Stomach smooth muscle (tissue), 2 donors: ENCODE measurements at regions not wholly inside any gene's neighbourhood (a gene's known extent, or its start where the extent isn't known, plus 50 kb on each side); places are given as distances from the start of the nearest gene placed in this dataset.

ENCODE experiments used
- H3K27ac ChIP-seq: one replicate; pipeline ENCODE4 v1.7.0; 2013; ENCODE audit warnings: mild to moderate bottlenecking, low read length, inconsistent platforms
- H3K27me3 ChIP-seq, 2 donors: one replicate each; pipeline ENCODE4 v1.7.0; 2013; ENCODE audit warnings: low read length in 2 of 2; ENCODE audit not compliant: insufficient read depth in 2 of 2, control insufficient read depth in 1 of 2
- H3K36me3 ChIP-seq, 2 donors: one replicate each; pipeline ENCODE4 v1.7.0; 2013; ENCODE audit warnings: low read length in 2 of 2; ENCODE audit not compliant: control insufficient read depth in 2 of 2, insufficient read depth in 2 of 2
- H3K4me1 ChIP-seq: one replicate; pipeline ENCODE4 v1.7.0; 2013; ENCODE audit warnings: low read length; ENCODE audit not compliant: control insufficient read depth, insufficient read depth
- H3K4me3 ChIP-seq, 2 donors: one replicate each; pipeline ENCODE4 v1.7.0; 2013; ENCODE audit warnings: low read length in 2 of 2
- H3K9ac ChIP-seq, 2 donors: one replicate each; pipeline ENCODE4 v1.7.0; 2013; ENCODE audit warnings: low read length in 2 of 2, mild to moderate bottlenecking in 1 of 2
- H3K9me3 ChIP-seq, 2 donors: one replicate each; pipeline ENCODE4 v1.7.0; 2013; ENCODE audit warnings: low read length in 2 of 2; ENCODE audit not compliant: control insufficient read depth in 2 of 2
- donor health status: healthy.
- donor health status: Pancreatic carcinoma.

- no peak overlapping the region for H3K4me3 ChIP-seq
- H3K27me3 ChIP-seq: no peaks in the 10 kb centered on the region
- no peaks in the 10 kb centered on the region for H3K9me3 ChIP-seq
- H3K9ac ChIP-seq: no peak overlapping the region
- H3K4me1 ChIP-seq: peaks cover 67% of the 10 kb centered on the region
- H3K36me3 ChIP-seq: no peaks in the 10 kb centered on the region
- no peak overlapping the region for H3K27ac ChIP-seq
Observed at GRCh38 chr1:229884765-229885164, 182.3 kb upstream of the GALNT2 start.

DNA sequence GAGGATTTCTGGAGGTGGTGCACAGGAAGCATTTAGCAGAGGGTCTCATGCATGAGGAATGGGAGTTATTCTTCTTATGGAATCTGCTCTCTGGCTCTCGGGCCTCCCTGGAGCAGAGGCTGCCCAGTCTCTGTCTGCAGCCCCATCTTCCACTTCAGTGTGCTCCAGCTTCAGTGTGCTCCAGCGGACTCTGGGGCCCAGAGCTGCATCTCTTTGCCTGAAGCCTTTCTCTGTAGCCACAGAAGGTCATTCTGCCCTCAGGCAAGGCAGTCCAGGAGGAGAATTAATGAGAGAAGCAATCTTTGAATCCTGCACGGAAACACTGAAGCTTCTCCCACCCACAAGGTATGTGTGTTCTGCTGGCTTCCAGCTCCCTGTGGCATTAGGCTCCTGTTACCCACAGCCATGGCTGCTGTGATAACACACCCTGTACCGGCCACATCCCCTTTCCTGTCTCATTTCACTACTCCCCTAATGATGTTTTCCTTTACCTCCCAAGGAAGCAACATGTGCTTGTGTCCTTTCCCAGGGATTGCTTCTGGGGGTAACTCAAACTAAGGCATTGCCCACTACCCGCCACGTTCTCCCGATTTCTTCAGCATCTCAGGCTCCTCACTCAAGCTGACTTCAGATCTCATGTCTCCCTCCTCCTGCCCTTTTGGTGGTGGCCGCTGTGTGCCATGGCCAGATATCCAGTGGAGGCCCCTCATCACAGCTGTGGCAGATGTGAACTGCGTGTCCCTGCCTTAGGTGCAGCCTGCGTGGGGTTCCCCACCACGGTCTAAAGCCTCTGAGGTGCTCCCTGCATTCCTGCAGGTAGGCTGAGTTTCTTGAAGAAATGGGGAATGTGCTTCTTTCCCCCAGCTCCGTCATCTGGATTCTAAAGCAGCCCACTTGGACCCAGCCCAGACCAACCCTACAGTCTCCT lies 181.2 kb upstream of the GALNT2 start:
- Histone ChIP-seq H3K27me3 (no peaks in the 10 kb centered on the region), H3K9ac (no peak overlapping the region), H3K36me3 (no peaks in the 10 kb centered on the region), H3K27ac (peak overlapping the region; percentile 84), H3K4me3 (no peak overlapping the region), H3K9me3 (no peaks in the 10 kb centered on the region), H3K4me1 (peaks cover 57% of the 10 kb centered on the region)

GRCh38 chr1:229886636-229887035 lies 180.4 kb upstream of the GALNT2 start:
- Histone ChIP-seq H3K9ac (no peak overlapping the region), H3K36me3 (no peaks in the 10 kb centered on the region), H3K27ac (peak overlapping the region; percentile 84), H3K27me3 (no peaks in the 10 kb centered on the region), H3K4me1 (peaks cover 53% of the 10 kb centered on the region), H3K9me3 (no peaks in the 10 kb centered on the region), H3K4me3 (no peak overlapping the region)

GRCh38 chr1:229887043-229887822 lies 179.8 kb upstream of the GALNT2 start:
- Histone ChIP-seq H3K27me3 (no peaks in the 10 kb centered on the region), H3K4me1 (peaks cover 53% of the 10 kb centered on the region), H3K36me3 (no peaks in the 10 kb centered on the region), H3K9ac (no peak overlapping the region), H3K9me3 (no peaks in the 10 kb centered on the region), H3K4me3 (no peak overlapping the region), H3K27ac (peak overlapping the region; percentile 84)

GRCh38 chr1:229888157-229888556 lies 178.9 kb upstream of the GALNT2 start:
- H3K4me3 ChIP-seq: no peak overlapping the region
- H3K27ac ChIP-seq: peak overlapping the region; percentile 84
- H3K9ac ChIP-seq: no peak overlapping the region
- H3K27me3 ChIP-seq: no peaks in the 10 kb centered on the region
- H3K36me3 ChIP-seq: no peaks in the 10 kb centered on the region
- H3K9me3 ChIP-seq: no peaks in the 10 kb centered on the region
- H3K4me1 ChIP-seq: peaks cover 45% of the 10 kb centered on the region

GRCh38 chr1:229888561-229889001 lies 178.5 kb upstream of the GALNT2 start:
- Histone ChIP-seq H3K9me3 (no peaks in the 10 kb centered on the region), H3K4me3 (no peak overlapping the region), H3K27ac (peak overlapping the region; percentile 84), H3K27me3 (no peaks in the 10 kb centered on the region), H3K36me3 (no peaks in the 10 kb centered on the region), H3K9ac (no peak overlapping the region), H3K4me1 (peaks cover 44% of the 10 kb centered on the region)

DNA sequence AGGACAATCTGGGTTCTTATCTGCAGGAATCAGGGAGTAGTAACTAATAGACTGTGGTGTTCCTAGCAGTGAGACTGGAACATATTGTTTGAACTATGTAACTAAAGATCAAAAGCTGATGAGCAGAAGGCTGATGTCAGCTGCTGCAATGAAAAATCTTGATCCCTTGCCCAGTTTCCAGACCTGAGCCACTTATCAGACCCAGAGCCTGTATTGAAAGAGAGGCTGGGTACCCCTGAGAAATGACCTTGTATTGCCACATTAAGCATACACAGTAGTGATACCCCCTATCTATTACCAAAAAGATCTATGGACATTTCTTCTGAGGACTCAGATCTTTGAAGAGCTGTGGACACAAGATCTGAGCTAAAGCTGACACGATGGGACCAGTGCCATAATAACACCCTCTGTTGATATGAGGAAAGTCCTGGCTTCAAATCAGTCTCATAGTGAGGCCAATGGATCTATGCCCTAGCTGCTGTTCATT lies 178.0 kb upstream of the GALNT2 start:
- H3K27me3 ChIP-seq: no peaks in the 10 kb centered on the region
- peak overlapping the region; percentile 84 for H3K27ac ChIP-seq
- no peaks in the 10 kb centered on the region for H3K36me3 ChIP-seq
- peaks cover 44% of the 10 kb centered on the region for H3K4me1 ChIP-seq
- H3K9me3 ChIP-seq: no peaks in the 10 kb centered on the region
- no peak overlapping the region for H3K9ac ChIP-seq
- no peak overlapping the region for H3K4me3 ChIP-seq

DNA sequence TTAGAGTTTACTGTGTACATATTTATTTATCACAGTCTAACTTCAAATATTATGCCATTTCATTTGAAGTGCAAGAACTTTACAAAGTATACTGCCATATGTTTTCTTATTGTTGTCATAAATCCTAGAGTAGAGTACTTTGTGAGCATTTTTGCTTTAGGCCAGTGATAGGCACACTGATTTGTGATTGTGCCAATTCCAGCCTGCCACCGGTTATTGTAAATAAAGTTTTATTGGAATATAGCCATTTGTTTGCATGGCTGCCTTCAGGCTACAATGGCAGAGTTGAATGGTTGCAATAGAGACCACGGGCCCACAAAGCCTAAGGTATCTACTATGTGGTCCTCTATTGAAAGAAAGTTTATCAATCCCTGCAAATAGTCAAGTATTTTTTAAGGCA lies 175.8 kb upstream of the GALNT2 start:
- Histone ChIP-seq H3K4me3 (no peak overlapping the region), H3K9ac (no peak overlapping the region), H3K4me1 (peaks cover 30% of the 10 kb centered on the region), H3K27me3 (no peaks in the 10 kb centered on the region), H3K9me3 (no peaks in the 10 kb centered on the region), H3K27ac (no peak overlapping the region), H3K36me3 (no peaks in the 10 kb centered on the region)

- no peaks in the 10 kb centered on the region for H3K36me3 ChIP-seq
- no peak overlapping the region for H3K9ac ChIP-seq
- no peak overlapping the region for H3K4me3 ChIP-seq
- no peaks in the 10 kb centered on the region for H3K27me3 ChIP-seq
- H3K27ac ChIP-seq: no peak overlapping the region
- H3K9me3 ChIP-seq: no peaks in the 10 kb centered on the region
- peaks cover 16% of the 10 kb centered on the region for H3K4me1 ChIP-seq
Observed at GRCh38 chr1:229892515-229893117, 174.4 kb upstream of the GALNT2 start.

DNA sequence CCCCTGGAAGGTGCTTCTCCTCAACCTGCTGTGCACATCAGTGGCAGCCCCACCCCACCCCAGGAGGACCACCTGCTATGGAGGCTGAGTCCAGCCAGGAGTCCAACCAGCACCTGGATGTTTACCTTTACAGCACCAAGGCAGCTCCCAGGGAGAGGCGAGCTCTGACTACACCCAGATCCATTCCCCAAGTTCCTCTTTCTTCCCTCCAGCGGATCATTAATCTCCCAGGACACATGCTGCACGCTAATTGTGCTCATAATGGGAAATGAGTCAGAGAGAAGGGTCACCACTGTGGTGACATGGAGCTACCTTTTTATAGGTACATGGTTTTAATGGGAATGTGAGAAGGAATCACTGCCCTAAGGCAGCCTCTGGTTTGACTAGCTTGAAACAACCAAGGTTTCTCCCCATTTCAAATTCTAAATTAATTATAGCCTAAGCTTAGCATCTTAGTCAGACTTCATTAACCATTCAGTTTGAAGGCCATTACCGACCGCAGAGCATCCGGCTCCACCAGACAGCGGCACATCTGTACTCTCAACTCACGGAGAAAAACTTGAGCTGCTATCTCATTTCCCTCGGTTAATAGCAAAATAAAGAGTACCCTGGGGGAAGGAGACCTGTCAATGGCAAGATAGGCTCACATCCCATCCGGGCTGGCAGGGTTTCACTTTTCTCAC lies 173.1 kb upstream of the GALNT2 start:
- Histone ChIP-seq H3K27ac (no peak overlapping the region), H3K4me1 (peaks cover 3% of the 10 kb centered on the region), H3K4me3 (no peak overlapping the region), H3K9me3 (no peaks in the 10 kb centered on the region), H3K36me3 (no peaks in the 10 kb centered on the region), H3K27me3 (no peaks in the 10 kb centered on the region), H3K9ac (no peak overlapping the region)
